Parathyroid adenoma (tissue), 2 donors: ENCODE measurements at regions not wholly inside any gene's neighbourhood (a gene's known extent, or its start where the extent isn't known, plus 50 kb on each side); places are given as distances from the start of the nearest gene placed in this dataset.
"Not testable (repeated sequence)": the region's sequence is repeated elsewhere in the genome, so short reads cannot be mapped to it uniquely, and the experiment has no call there.

Source experiments
- H2AFZ ChIP-seq: fragments of 300-600 bp; sonication (generic); one replicate; pipeline ENCODE4 v1.7.0; 2017; ENCODE audit warnings: antibody characterized with exemption, mild to moderate bottlenecking
- H3K27ac ChIP-seq: fragments of 300-600 bp; sonication (generic); one replicate; pipeline ENCODE4 v1.7.0; 2017
- H3K27me3 ChIP-seq: fragments of 300-600 bp; sonication (generic); one replicate; pipeline ENCODE4 v1.7.0; 2017; ENCODE audit warnings: low read length; ENCODE audit not compliant: control insufficient read depth, insufficient read depth
- H3K36me3 ChIP-seq: fragments of 300-600 bp; sonication (generic); one replicate; pipeline ENCODE4 v1.7.0; 2017; ENCODE audit warnings: low read length; ENCODE audit not compliant: control insufficient read depth, insufficient read depth
- H3K4me1 ChIP-seq: fragments of 300-600 bp; sonication (generic); one replicate; pipeline ENCODE4 v1.7.0; 2017; ENCODE audit warnings: control low read depth
- H3K4me2 ChIP-seq: fragments of 300-600 bp; sonication (generic); one replicate; pipeline ENCODE4 v1.7.0; 2017; ENCODE audit warnings: low read length
- H3K4me3 ChIP-seq: fragments of 300-600 bp; sonication (generic); one replicate; pipeline ENCODE4 v1.7.0; 2017; ENCODE audit warnings: low read depth, low read length
- H3K79me2 ChIP-seq: fragments of 300-600 bp; sonication (generic); one replicate; pipeline ENCODE4 v1.7.0; 2017; ENCODE audit warnings: control low read depth
- H3K9ac ChIP-seq: fragments of 300-600 bp; sonication (generic); one replicate; pipeline ENCODE4 v1.7.0; 2017; ENCODE audit warnings: mild to moderate bottlenecking
- H3K9me3 ChIP-seq: fragments of 300-600 bp; sonication (generic); one replicate; pipeline ENCODE4 v1.7.0; 2017; ENCODE audit warnings: low read length; ENCODE audit not compliant: control insufficient read depth
- TF ChIP-seq, protein P1 (sequence below): fragments of 300-600 bp; sonication (generic); IDR thresholded peaks from one replicate; pipeline ENCODE4 v1.7.0; 2017; ENCODE audit warnings: antibody characterized with exemption, mild to moderate bottlenecking
- donor health status: primary hyperparathyroidism.

DNA sequence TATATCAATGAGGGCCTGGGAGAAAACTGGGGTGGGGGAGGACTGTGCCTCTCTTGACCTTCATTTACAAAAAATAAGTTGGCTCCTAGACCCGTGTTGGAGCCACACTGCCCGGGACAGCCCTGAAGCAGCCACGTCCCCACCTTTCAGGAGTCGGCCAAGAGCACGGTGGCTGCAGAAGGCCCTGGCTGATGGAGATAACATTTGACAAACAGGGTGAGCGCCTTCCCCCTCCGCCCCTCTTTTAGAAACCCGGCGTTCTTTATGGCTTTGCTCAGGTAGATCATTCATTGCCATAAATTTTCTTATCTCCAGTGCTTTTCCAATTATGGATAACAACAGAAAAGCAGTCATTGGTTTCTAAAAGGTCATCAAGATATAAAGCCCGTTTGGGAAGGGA, 398.1 kb upstream of the TNRC6C start:
- Histone ChIP-seq H3K27me3 (no peaks in the 10 kb centered on the region), H3K4me2 (no peak overlapping the region), H3K79me2 (no peaks in the 10 kb centered on the region), H3K9ac (no peak overlapping the region), H2AFZ (no peak overlapping the region), H3K4me1 (peaks cover 8% of the 10 kb centered on the region), H3K36me3 (no peaks in the 10 kb centered on the region), H3K27ac (no peak overlapping the region), H3K4me3 (no peak overlapping the region), H3K9me3 (no peaks in the 10 kb centered on the region)
- TF ChIP-seq, protein P1, sequence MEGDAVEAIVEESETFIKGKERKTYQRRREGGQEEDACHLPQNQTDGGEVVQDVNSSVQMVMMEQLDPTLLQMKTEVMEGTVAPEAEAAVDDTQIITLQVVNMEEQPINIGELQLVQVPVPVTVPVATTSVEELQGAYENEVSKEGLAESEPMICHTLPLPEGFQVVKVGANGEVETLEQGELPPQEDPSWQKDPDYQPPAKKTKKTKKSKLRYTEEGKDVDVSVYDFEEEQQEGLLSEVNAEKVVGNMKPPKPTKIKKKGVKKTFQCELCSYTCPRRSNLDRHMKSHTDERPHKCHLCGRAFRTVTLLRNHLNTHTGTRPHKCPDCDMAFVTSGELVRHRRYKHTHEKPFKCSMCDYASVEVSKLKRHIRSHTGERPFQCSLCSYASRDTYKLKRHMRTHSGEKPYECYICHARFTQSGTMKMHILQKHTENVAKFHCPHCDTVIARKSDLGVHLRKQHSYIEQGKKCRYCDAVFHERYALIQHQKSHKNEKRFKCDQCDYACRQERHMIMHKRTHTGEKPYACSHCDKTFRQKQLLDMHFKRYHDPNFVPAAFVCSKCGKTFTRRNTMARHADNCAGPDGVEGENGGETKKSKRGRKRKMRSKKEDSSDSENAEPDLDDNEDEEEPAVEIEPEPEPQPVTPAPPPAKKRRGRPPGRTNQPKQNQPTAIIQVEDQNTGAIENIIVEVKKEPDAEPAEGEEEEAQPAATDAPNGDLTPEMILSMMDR = no peak

DNA sequence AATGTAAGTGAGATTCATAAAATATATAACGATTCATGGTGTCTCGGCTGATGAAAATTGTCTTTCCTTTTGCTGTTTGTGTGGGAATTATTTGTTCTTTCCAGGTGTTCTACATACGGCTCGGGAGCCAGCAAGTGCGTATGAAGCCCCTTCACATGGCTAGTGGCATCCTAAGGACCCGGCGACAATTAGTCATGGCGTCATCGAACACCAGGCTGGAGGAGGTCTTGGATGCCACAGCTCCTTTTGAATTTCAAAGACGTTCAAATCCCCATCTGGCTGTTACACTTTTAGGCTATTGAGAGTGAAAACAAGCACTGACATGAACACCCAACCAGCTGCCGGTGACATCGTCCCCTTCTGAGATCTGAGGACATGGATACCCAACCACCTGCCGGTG, 397.7 kb upstream of the TNRC6C start:
- no peaks in the 10 kb centered on the region for H3K27me3 ChIP-seq

DNA sequence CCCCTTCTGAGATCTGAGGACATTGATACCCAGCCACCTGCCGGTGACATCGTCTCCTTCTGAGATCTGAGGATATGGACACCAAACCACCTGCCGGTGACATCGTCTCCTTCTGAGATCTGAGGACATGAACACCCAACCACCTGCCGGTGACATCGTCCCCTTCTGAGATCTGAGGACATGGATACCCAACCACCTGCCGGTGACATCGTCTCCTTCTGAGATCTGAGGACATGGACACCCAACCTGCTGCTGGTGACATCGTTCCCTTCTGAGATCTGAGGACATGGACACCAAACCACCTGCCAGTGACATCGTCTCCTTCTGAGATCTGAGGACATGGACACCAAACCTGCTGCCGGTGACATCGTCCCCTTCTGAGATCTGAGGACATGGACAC, 396.1 kb upstream of the TNRC6C start:
- H3K27ac ChIP-seq, H3K36me3 ChIP-seq, H2AFZ ChIP-seq, H3K4me3 ChIP-seq, H3K79me2 ChIP-seq, H3K27me3 ChIP-seq, H3K4me1 ChIP-seq, H3K9ac ChIP-seq, H3K4me2 ChIP-seq, H3K9me3 ChIP-seq: not testable (repeated sequence)

More for the DNA sequence above, 397.7 kb upstream of the TNRC6C start:
- TF ChIP-seq, protein P1 = no peak
- Histone ChIP-seq H3K36me3 (no peaks in the 10 kb centered on the region), H3K4me2 (no peak overlapping the region), H3K27ac (no peak overlapping the region), H3K4me3 (no peak overlapping the region), H3K79me2 (no peaks in the 10 kb centered on the region), H2AFZ (no peak overlapping the region), H3K9ac (no peak overlapping the region), H3K9me3 (no peaks in the 10 kb centered on the region), H3K4me1 (peaks cover 8% of the 10 kb centered on the region)

DNA sequence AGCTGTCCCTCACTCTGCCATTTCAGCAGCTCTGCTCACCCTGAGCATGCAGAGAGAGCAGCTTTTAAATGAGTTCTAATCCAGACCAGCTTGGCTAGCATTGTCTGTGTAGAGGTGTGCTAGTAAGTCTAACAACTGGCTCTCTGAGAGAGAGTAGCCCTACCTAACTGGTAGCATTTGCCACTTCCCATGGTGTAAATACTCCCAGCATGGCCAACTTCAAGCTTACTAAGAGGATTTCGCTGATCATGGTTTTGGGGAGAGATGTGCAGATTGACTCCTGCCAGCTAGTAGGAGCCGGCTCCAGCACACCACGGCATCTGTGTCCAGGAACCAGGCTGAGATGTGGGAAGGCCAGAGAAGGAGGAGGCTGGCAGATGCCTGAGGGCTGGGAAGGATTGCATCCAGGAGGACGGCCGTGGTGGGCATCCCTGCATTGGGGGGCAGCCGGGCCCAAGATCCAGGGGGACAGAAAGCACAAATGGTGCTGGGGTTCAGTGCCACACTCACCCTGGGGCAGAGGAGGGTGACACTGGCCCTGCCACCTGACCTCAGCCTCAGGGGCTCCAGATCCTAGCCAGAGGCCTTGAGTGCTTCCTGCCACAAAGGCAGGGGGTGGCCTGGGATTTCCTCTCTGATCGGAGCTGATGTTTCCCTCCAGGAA, 394.9 kb upstream of the TNRC6C start:
- Histone ChIP-seq H3K27ac (no peak overlapping the region), H3K9ac (no peak overlapping the region), H2AFZ (no peak overlapping the region), H3K79me2 (no peaks in the 10 kb centered on the region), H3K36me3 (no peaks in the 10 kb centered on the region), H3K9me3 (no peaks in the 10 kb centered on the region), H3K4me1 (no peaks in the 10 kb centered on the region), H3K4me2 (no peak overlapping the region), H3K27me3 (no peaks in the 10 kb centered on the region), H3K4me3 (no peak overlapping the region)
- TF ChIP-seq, protein P1 = no peak

DNA sequence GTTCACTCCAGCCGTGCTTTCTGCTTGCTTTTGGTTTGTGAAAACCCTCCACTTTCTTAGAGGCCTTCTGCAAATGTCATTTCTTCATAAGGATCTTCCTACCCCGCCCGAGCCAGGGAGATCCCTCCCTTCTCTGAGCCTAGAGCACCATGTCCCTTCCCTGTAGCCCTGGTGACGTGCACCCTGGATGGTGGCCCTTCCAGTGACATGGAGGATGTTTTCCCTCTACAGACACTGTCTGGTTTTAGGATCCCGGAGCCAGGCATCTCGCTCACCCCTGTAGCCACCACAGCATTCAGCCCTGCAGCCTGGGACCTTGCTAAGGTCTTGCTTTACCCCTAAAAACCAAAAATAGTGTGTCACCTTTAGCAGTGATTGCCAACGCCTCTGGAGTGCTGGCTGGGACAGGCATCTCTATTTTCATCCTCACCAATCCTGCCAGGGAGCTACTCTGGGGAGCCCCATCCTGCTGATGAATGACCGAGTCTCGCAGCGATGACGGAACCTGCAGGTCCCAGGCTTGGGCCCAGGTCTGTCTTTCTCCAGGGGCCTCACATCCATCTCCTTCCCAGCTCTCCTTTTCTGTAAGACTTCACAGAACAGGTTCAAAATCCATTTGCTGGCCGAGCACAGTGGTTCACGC, 394.1 kb upstream of the TNRC6C start:
- Histone ChIP-seq H3K9me3 (no peaks in the 10 kb centered on the region), H3K27ac (no peak overlapping the region), H3K9ac (no peak overlapping the region), H3K27me3 (no peaks in the 10 kb centered on the region), H3K4me2 (no peak overlapping the region), H3K4me3 (no peak overlapping the region), H2AFZ (no peak overlapping the region), H3K79me2 (no peaks in the 10 kb centered on the region), H3K4me1 (no peaks in the 10 kb centered on the region), H3K36me3 (no peaks in the 10 kb centered on the region)
- TF ChIP-seq, protein P1 = no peak
